ENCODE measurements at regions not wholly inside any gene's neighbourhood (a gene's known extent, or its start where the extent isn't known, plus 50 kb on each side); places are given as distances from the start of the nearest gene placed in this dataset.

DNA sequence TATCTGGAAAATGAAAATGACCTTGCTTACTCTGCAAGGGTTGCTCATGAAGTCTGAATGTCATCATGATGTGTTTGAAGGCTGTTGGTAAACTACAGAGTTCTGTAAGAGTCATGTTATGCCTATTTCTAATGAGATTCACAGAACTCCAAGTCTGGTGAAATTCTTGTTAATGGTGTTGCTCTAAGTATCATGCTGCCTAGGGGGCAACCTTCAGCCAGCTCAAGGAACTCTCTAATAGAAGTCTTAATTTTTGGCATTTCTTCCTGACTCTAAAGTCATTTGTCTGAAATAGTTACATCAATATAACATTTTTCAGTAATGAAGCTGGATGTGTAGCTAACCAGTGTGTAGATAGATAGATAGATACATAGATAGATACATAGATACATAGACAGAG, 302.8 kb downstream of the FAT3 start:
- TF ChIP-seq, protein P1, sequence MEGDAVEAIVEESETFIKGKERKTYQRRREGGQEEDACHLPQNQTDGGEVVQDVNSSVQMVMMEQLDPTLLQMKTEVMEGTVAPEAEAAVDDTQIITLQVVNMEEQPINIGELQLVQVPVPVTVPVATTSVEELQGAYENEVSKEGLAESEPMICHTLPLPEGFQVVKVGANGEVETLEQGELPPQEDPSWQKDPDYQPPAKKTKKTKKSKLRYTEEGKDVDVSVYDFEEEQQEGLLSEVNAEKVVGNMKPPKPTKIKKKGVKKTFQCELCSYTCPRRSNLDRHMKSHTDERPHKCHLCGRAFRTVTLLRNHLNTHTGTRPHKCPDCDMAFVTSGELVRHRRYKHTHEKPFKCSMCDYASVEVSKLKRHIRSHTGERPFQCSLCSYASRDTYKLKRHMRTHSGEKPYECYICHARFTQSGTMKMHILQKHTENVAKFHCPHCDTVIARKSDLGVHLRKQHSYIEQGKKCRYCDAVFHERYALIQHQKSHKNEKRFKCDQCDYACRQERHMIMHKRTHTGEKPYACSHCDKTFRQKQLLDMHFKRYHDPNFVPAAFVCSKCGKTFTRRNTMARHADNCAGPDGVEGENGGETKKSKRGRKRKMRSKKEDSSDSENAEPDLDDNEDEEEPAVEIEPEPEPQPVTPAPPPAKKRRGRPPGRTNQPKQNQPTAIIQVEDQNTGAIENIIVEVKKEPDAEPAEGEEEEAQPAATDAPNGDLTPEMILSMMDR (IDR thresholded peaks at IDR 0.05), result no peak
- TF ChIP-seq POLR2A (IDR thresholded peaks at IDR 0.05), result no peak
